GM06990 (cell line): ENCODE measurements at regions not wholly inside any gene's neighbourhood (a gene's known extent, or its start where the extent isn't known, plus 50 kb on each side); places are given as distances from the start of the nearest gene placed in this dataset.

Experiments used
- DNase-seq: peaks from one replicate; pipeline ENCODE4 v3.0.0-alpha.2; 2011; ENCODE audit not compliant: insufficient read length; ENCODE audit errors: extremely low read depth
- H3K27me3 ChIP-seq: replicated peaks from 2 replicates; pipeline ENCODE4 v1.6.0; 2011; ENCODE audit warnings: low read length; ENCODE audit not compliant: control insufficient read depth, insufficient read depth
- H3K36me3 ChIP-seq: 2 replicates; pipeline ENCODE4 v1.5.1; 2011; ENCODE audit warnings: low read length; ENCODE audit not compliant: control insufficient read depth, insufficient read depth
- H3K4me3 ChIP-seq: replicated peaks from 2 replicates; pipeline ENCODE4 v1.5.1; 2011; ENCODE audit warnings: low read depth, mild to moderate bottlenecking, control low read depth, low read length
- CTCF ChIP-seq: IDR thresholded peaks from 2 replicates; pipeline ENCODE4 v1.5.1; 2011; ENCODE audit warnings: low read length, control low read depth, mild to moderate bottlenecking, inconsistent platforms; ENCODE audit not compliant: insufficient read depth, poor library complexity, severe bottlenecking

GRCh38 chr14:66228267-66228970 lies 257.8 kb upstream of the CCDC196 start:
- no peaks in the 10 kb centered on the region; the same call in 1 of the 2 replicates for H3K27me3 ChIP-seq
- no peak overlapping the region for H3K4me3 ChIP-seq

GRCh38 chr14:66231820-66232219 lies 254.4 kb upstream of the CCDC196 start:
- Histone ChIP-seq H3K36me3 (no peaks in the 10 kb centered on the region), H3K4me3 (no peak overlapping the region), H3K27me3 (no peaks in the 10 kb centered on the region; the same call in 1 of the 2 replicates)
- no peak for DNase-seq
- no peak for TF ChIP-seq CTCF

More at GRCh38 chr14:66228267-66228970, 257.8 kb upstream of the CCDC196 start:
- DNase-seq: no peak
- no peaks in the 10 kb centered on the region for H3K36me3 ChIP-seq
- TF ChIP-seq CTCF: no peak

- no peak for DNase-seq
- H3K27me3 ChIP-seq: no peaks in the 10 kb centered on the region; the same call in 1 of the 2 replicates
- no peaks in the 10 kb centered on the region for H3K36me3 ChIP-seq
- no peak overlapping the region for H3K4me3 ChIP-seq
- no peak for TF ChIP-seq CTCF
Observed at GRCh38 chr14:66233591-66233990, 252.6 kb upstream of the CCDC196 start.

- no peak for TF ChIP-seq CTCF
- Histone ChIP-seq H3K27me3 (no peaks in the 10 kb centered on the region; the same call in 1 of the 2 replicates), H3K4me3 (no peak overlapping the region), H3K36me3 (no peaks in the 10 kb centered on the region)
- DNase-seq: no peak
Observed at GRCh38 chr14:66234411-66234810, 251.8 kb upstream of the CCDC196 start.

GRCh38 chr14:66237741-66238140 lies 248.4 kb upstream of the CCDC196 start:
- DNase-seq: no peak
- no peaks in the 10 kb centered on the region for H3K36me3 ChIP-seq
- H3K4me3 ChIP-seq: no peak overlapping the region
- H3K27me3 ChIP-seq: no peaks in the 10 kb centered on the region; the same call in 1 of the 2 replicates
- no peak for TF ChIP-seq CTCF

- Histone ChIP-seq H3K4me3 (no peak overlapping the region), H3K36me3 (no peaks in the 10 kb centered on the region), H3K27me3 (no peaks in the 10 kb centered on the region; the same call in 1 of the 2 replicates)
- no peak for TF ChIP-seq CTCF
- no peak for DNase-seq
Observed at GRCh38 chr14:66238969-66239368, 247.2 kb upstream of the CCDC196 start.
